ENCODE measurements at regions not wholly inside any gene's neighbourhood (a gene's known extent, or its start where the extent isn't known, plus 50 kb on each side); places are given as distances from the start of the nearest gene placed in this dataset.

- BruUV-seq (replicated peaks), result no TSS peak
- POLR2A ChIA-PET, result no interaction called here
- intact Hi-C loops (cut with micrococcal nuclease), result no loop called here
These were observed 1056.6 kb upstream of the NCAM2 start for GRCh38 chr21:19941626-19942025.

DNA sequence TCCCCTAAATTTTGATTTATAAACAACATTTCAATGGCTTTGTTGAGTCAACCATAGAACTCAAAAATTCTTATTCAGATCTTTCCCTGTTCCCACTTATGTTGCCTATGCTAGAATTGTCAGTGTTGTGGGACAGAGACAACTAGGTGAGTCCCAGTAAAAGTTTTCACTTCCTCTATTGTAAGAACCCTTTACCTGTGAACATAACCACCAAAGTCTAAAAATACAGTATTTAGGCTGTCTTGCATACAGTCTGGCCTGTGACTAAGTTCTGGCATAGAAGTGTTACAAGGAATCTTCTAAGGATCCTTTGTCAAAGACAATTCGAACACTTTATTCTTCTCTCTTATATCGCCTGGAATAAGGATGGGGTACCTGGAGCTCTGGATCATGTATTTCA, 1047.9 kb upstream of the NCAM2 start:
- no peaks in the 10 kb centered on the region for H3K9me3 ChIP-seq (replicated peaks; ENCODE audit: control insufficient read depth, insufficient read depth, low read length)
- peaks cover 4% of the 10 kb centered on the region for H3K9me1 ChIP-seq (replicated peaks; ENCODE audit: control insufficient read depth, extremely low read depth, insufficient read depth, low read length)
- DNase-seq (ENCODE audit: low read depth, low spot score) (no peak), FAIRE-seq (no peak)
- H3K79me2 ChIP-seq (ENCODE audit: control insufficient read depth, insufficient read depth, low read length), result no peaks in the 10 kb centered on the region
- no peak overlapping the region for H3K4me3 ChIP-seq (replicated peaks in 1 of 3; ENCODE audit: insufficient read depth in 1 of 3, low read depth in 1 of 3, low read length in 3 of 3)
- no peaks in the 10 kb centered on the region for H3K4me1 ChIP-seq (ENCODE audit: control insufficient read depth, extremely low read depth, insufficient read depth, low read length)
- H3K4me2 ChIP-seq (ENCODE audit: insufficient read depth, low read length), result no peak overlapping the region
- H2AFZ ChIP-seq (ENCODE audit: low read depth, low read length), result no peak overlapping the region
- no peaks in the 10 kb centered on the region for H3K27me3 ChIP-seq (ENCODE audit: control insufficient read depth in 2 of 2, insufficient read depth in 2 of 2, low read length in 2 of 2)
- no peak overlapping the region for H3K9ac ChIP-seq (replicated peaks; ENCODE audit: extremely low read depth, insufficient read depth, low read length)
- intact Hi-C loops (cut with micrococcal nuclease), result no loop called here
- no peaks in the 10 kb centered on the region for H4K20me1 ChIP-seq (replicated peaks; ENCODE audit: control insufficient read depth, extremely low read depth, insufficient read depth, low read length)
- BruUV-seq (replicated peaks), result no TSS peak
- no peak overlapping the region for H3K27ac ChIP-seq (ENCODE audit: insufficient read depth, low read depth, low read length)
- dilution Hi-C loops (cut with MboI; ENCODE audit: extremely low pct_ligation_motif_present, low sequenced_read_pairs), result no loop called here
- TF ChIP-seq JUN (IDR thresholded peaks at IDR 0.05; ENCODE audit: borderline replicate concordance, insufficient read depth, insufficient read length, low read depth), result no peak
- TF ChIP-seq POLR2AphosphoS5 (IDR thresholded peaks at IDR 0.05; ENCODE audit: insufficient read depth, low read depth, low read length), result no peak
- TF ChIP-seq POLR2A (IDR thresholded peaks at IDR 0.05; ENCODE audit: low read depth, low read length), result no peak
- TF ChIP-seq, protein P1, sequence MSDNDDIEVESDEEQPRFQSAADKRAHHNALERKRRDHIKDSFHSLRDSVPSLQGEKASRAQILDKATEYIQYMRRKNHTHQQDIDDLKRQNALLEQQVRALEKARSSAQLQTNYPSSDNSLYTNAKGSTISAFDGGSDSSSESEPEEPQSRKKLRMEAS (IDR thresholded peaks at IDR 0.05; ENCODE audit: insufficient read depth, insufficient read length), result no peak
- no peaks in the 10 kb centered on the region for H3K36me3 ChIP-seq (ENCODE audit: control insufficient read depth in 2 of 2, extremely low read depth in 1 of 2, insufficient read depth in 2 of 2, low read length in 2 of 2)
- CTCF ChIA-PET, result no interaction called here
- POLR2A ChIA-PET, result no interaction called here

More at GRCh38 chr21:19941626-19942025, 1056.6 kb upstream of the NCAM2 start:
- Histone ChIP-seq H3K9ac (replicated peaks; ENCODE audit: extremely low read depth, insufficient read depth, low read length) (no peak overlapping the region), H3K79me2 (ENCODE audit: control insufficient read depth, insufficient read depth, low read length) (no peaks in the 10 kb centered on the region), H3K36me3 (ENCODE audit: control insufficient read depth in 2 of 2, extremely low read depth in 1 of 2, insufficient read depth in 2 of 2, low read length in 2 of 2) (no peaks in the 10 kb centered on the region), H3K9me1 (replicated peaks; ENCODE audit: control insufficient read depth, extremely low read depth, insufficient read depth, low read length) (no peaks in the 10 kb centered on the region), H3K4me2 (ENCODE audit: insufficient read depth, low read length) (no peak overlapping the region), H3K27ac (ENCODE audit: insufficient read depth, low read depth, low read length) (no peak overlapping the region), H3K4me3 (replicated peaks in 1 of 3; ENCODE audit: insufficient read depth in 1 of 3, low read depth in 1 of 3, low read length in 3 of 3) (no peak overlapping the region), H3K27me3 (ENCODE audit: control insufficient read depth in 2 of 2, insufficient read depth in 2 of 2, low read length in 2 of 2) (no peaks in the 10 kb centered on the region), H4K20me1 (replicated peaks; ENCODE audit: control insufficient read depth, extremely low read depth, insufficient read depth, low read length) (no peaks in the 10 kb centered on the region), H3K9me3 (replicated peaks; ENCODE audit: control insufficient read depth, insufficient read depth, low read length) (no peaks in the 10 kb centered on the region), H3K4me1 (ENCODE audit: control insufficient read depth, extremely low read depth, insufficient read depth, low read length) (no peaks in the 10 kb centered on the region), H2AFZ (ENCODE audit: low read depth, low read length) (no peak overlapping the region)
- dilution Hi-C loops (cut with MboI; ENCODE audit: extremely low pct_ligation_motif_present, low sequenced_read_pairs), result no loop called here
- CTCF ChIA-PET, result no interaction called here
- DNase-seq (ENCODE audit: low read depth, low spot score) (no peak), FAIRE-seq (no peak)
- no peak for TF ChIP-seq JUN (IDR thresholded peaks at IDR 0.05; ENCODE audit: borderline replicate concordance, insufficient read depth, insufficient read length, low read depth)
- TF ChIP-seq POLR2AphosphoS5 (IDR thresholded peaks at IDR 0.05; ENCODE audit: insufficient read depth, low read depth, low read length), result no peak
- TF ChIP-seq, protein P1 (IDR thresholded peaks at IDR 0.05; ENCODE audit: insufficient read depth, insufficient read length), result no peak
- TF ChIP-seq POLR2A (IDR thresholded peaks at IDR 0.05; ENCODE audit: low read depth, low read length), result no peak
- no peak for TF ChIP-seq EZH2 (IDR thresholded peaks at IDR 0.05; ENCODE audit: borderline replicate concordance, low read depth, low read length, severe bottlenecking)

Measured in endothelial cell of umbilical vein (primary cell).